HG02852 (cell line): ENCODE measurements at regions not wholly inside any gene's neighbourhood (a gene's known extent, or its start where the extent isn't known, plus 50 kb on each side); places are given as distances from the start of the nearest gene placed in this dataset.

Experiments used
- ATAC-seq: cut with Tn5 transposase; IDR thresholded peaks from one replicate; pipeline ENCODE4 v1.9.1; 2021; ENCODE audit warnings: mild to moderate bottlenecking, moderate library complexity; ENCODE audit not compliant: unreplicated experiment

GRCh38 chr16:61596655-61597054, 439.6 kb downstream of the CDH8 start:
- no peak for ATAC-seq

DNA sequence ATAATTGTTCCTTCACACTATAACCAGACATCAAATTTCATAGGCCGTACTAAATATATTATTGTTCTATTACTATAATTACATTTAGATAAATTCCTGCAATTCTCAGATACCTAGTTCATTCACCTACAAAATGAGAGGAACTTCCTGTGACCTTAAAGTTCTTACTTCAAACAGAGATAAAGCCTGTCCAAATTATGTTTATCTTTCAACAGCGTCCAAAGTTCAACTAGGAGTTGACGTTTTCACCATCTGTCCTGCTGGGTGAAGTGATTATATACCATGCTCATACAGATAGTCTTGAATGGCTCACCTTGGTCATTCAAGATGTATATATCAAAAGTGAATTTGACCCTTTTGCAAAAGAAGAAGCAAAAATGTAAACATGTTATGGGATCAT, 440.6 kb downstream of the CDH8 start:
- ATAC-seq, result no peak

DNA sequence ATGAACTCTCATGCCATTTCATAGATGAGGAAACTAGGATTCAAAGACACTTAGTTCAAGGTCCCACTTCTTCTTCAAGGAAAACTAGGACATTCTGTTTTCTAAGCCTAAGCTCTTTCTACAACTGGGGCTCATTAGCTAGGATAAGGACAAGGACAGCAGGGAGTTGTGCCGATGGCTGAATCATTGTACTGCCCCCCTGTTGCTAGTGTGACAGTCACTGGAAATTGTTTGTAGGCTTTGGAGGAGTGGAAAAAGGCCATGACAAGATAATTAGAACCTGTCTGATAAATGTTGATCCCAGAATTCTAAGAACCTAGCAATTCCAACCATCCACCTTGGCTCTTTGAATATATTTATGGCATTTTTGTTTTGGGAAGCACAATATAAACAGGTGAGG, 445.7 kb downstream of the CDH8 start:
- no peak for ATAC-seq

DNA sequence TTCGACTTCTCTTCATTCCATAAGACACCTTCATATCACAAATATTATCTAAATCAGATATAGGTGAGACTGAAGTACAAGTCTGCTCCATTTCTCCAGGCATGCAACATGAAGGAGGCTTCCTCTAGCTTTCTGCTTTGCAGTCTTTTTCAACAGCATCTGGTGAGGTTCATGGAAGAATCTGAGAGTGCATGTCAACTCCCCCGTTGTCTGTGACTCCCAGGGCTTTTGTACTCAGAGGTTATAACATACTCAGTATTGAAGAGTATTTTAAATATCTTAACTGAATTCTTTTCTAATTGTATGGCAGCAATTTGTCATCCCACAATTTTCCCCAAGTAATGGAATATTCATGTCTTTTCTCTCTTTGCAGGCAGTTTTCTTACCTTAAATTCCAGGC, 448.7 kb downstream of the CDH8 start:
- ATAC-seq, result no peak

- ATAC-seq, result no peak
Observed at GRCh38 chr16:61581417-61582046, 454.7 kb downstream of the CDH8 start.

DNA sequence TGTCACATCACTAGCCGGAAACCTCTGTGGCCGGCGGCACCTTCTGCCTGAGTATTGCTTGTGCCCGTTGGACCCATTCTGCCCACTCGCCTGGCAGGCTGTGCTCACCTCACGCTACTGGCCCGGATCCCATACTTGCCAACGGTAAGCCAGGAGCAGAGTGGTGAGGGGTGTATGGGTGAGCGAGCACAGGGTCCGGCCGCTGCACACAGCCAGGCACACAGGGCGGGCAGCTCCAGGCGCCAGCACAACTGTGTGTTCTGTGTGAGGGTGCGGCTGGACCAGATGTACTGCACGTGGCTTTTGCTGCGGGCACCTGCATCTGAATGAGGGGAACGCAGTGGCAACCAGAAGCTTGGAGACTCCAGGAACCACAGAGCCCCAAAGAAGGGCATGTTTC, 455.7 kb downstream of the CDH8 start:
- no peak for ATAC-seq

GRCh38 chr16:61579195-61579594, 457.0 kb downstream of the CDH8 start:
- no peak for ATAC-seq

DNA sequence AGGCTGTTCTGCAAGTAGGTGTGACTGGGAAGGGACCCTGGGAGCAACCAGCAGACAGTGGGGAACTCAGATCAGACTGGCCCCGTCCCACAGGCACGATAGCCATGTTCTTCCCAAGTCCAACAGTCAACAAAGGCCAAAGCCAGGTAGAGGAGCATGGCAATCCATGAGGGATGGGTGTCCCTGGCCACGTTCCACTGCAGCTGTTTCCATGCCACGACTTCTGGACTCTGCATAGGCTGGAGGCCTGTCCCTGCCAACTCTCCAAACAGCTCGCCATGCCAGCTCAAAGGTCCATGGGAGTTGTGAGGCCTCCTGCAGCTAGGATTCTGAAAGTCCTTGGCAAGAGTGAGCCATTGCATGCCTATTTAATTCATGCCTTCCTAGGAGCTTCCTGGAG, 459.8 kb downstream of the CDH8 start:
- ATAC-seq, result no peak

DNA sequence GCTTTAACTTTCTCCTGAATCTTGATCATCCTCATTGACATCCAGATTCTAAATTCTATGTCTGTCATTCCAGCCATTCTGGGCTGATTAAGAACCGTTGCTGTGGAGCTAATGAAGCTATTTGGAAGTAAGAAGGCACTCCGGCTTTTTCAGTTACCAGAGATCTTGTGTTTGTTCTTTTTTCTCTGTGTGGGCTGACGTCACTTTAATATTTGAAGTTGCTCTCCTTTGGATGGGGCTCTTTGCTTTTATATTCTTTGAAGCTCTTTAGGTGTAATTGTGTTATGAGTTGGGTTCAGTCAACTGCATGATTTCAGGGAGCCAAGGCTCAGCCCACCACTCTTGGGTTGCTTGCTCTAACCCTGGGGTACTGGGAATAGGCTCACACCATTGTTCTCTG, 460.6 kb downstream of the CDH8 start:
- no peak for ATAC-seq

- ATAC-seq, result no peak
Observed at GRCh38 chr16:61569028-61569427, 467.2 kb downstream of the CDH8 start.

GRCh38 chr16:61564716-61565115, 471.5 kb downstream of the CDH8 start:
- no peak for ATAC-seq

DNA sequence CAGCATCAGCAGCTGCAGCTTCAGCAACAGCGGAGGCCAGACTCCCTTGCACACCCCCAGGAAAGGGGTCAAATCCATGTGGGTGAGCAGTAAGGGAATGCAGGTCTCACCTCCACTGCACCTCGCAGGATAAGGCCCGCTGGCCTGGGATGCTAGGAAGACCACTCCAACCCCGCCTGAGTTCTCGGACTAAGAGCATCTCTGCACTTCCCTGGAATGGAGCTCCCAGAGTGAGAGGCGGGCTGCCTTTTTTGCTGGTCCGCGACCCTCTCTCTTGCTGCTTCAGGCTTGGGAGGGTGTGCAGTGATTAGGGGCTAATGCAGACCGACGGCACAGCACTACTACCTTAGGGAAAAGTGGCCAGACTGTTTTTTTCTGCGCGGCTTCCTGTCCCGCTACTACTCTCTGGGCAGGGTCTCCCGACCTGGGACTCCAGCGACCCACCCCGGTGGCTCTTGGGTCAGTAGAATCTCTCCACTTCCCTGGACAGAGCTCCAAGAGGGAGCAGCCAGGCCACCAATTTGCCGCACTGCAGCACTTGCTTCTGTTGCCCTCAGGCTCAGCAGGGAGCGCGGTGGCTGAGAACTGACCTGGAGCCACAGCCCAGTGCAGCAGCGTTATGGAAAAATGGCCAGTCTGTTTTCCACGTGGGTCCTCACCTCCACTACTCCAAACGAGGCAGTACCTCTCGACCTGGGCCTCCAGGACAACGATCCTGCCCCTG, 480.4 kb downstream of the CDH8 start:
- ATAC-seq, result no peak

DNA sequence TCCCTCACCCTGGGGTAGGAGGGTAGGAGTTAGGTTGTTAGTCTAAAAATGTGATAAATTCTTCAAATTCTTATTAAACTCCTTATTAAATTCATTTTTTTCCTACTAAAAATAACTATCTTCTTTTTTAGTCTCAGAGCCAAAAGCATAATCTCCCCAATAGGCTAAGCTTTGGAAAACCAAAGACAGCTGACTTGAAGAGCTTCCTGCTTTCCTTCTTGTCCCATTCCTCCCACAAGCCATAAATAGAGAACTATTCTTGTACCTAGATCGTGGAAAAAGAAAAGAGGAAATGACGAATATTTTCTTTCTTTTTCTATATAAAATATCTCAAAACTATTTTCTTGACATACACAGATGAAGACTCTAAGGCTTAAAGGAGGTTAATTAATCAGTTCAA, 486.9 kb downstream of the CDH8 start:
- no peak for ATAC-seq

DNA sequence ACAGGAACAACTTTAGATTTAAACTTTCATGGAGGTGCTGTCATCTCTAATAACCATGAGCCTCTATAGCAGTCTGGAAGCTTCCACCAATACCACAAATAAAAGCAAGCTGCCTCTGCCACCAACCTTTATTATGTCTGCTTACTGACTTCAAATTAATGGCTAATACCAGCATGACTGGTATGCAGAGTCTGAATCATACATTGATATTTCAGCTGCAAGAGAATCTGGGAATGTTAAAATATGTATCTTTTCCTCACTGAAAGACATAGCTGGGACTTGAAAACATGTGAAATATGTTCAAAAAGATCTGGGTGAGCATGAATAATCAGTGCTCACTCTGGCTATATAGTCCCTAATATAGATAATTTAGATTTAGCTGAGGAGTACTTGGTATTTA, 488.6 kb downstream of the CDH8 start:
- ATAC-seq, result no peak

DNA sequence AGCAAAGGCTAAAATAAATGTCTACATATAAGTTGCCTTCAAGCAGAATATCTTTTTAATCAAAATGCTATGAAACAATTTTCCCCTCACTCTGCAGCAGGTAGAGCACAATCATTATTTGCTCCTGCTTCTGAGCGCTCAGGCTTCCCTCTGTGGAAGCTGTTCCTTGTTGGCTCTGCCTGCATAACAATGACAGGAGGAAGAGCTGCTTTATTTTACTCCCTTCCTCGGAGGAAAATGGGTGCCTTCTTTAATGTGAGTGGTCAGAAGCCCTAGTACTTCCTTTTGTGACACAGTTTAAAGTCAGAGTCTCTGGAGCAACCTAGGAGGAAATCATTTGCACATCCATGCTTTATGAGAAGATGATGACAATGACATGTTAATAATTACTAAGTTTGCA, 492.1 kb downstream of the CDH8 start:
- no peak for ATAC-seq

- ATAC-seq, result no peak
Observed at GRCh38 chr16:61540216-61540615, 496.0 kb downstream of the CDH8 start.

DNA sequence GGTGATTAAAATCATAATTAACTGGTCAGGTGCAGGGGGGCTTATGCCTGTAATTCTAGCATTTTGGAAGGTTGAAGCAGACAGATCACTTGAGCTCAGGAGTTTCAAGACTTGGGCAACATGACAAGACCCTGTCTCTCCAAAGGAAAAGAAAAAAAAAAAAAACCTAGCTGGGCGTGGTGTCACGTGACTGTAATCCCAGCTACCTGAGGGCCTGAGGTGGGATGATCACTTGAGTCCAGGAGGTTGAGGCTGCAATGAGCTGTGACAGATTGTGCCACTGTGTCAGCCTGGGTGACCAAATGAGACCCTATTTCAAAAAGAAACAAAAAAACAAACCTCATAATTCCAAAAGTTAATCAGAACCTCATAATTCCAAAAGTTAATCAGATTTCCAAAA, 505.5 kb downstream of the CDH8 start:
- ATAC-seq, result no peak

DNA sequence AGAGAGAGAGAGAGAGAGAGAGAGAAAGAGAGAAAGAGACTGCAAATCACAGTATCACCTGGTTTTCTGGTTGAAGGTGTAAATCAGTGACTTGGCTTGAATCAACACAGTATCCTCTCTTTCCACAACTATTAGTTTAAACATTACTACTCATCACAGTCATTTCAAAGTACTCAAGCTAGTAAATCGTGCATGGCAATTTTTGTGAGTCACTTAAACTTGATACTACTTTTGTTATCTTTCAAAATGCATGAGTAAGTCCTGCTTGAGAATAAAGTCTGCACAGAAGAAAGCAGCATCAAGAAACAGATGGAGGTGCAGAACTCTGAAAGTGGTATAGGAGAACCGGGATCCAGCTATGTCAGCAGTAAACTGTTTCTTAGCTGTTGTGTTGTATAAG, 535.4 kb downstream of the CDH8 start:
- ATAC-seq, result no peak

DNA sequence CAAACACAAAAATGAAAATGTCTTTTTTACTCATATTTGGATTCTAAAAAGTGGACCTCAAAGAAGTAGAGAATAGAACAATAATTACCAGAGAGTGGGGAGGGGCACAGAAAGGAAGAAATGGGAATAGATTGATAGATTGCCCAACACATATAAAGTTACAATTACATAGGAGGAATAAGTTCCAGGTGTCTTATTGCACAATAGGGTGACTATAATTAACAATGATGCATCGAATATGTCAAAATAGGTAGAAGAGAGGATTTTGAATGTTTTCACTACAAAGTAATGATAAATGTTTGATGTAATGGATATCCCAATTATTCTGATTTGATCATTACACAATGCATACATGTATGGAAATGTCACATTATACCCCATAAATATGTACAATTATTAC, 556.0 kb downstream of the CDH8 start:
- ATAC-seq, result no peak

DNA sequence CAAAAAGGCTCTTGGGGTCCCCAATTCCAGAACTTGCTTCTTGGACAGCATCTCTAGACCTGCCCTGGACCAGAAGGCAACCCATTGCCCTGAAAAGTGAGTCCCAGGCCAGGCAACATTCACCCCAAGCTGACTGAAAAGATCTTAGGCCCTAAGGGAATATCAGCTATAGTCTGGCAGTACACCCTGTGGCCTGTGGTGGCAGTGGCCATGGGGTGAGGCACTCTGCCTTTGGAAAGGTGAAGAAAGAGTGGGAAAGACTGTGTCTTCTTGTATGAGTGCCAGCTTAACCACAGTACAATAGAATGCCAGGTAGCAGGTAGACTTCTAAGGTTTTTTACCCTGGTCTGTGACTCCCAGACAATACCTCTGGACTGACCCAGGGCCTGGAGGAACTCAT, 564.5 kb downstream of the CDH8 start:
- ATAC-seq, result no peak

- no peak for ATAC-seq
Observed at GRCh38 chr16:61471023-61471422, 565.2 kb downstream of the CDH8 start.

DNA sequence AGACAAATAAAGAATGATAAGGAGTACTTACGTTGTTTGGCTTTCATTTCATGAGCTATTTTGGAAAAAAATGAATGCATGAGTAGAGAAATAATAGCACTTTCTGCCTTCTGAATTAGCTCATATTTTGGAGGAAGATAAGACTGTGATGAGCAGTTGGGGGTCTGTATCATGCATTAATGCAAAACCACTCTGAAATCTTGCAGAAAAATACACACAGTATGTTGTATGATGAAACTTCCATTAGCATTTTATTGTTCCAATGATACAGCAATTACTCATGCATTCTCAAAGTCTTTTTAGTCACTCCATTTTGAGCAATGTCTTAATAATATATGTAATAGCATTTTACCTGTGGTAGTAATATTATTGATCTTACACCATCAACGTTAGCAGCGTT, 571.0 kb downstream of the CDH8 start:
- ATAC-seq, result no peak

GRCh38 chr16:61460020-61460419, 576.2 kb downstream of the CDH8 start:
- ATAC-seq, result no peak
